HepG2 (cell line): ENCODE measurements at regions not wholly inside any gene's neighbourhood (a gene's known extent, or its start where the extent isn't known, plus 50 kb on each side); places are given as distances from the start of the nearest gene placed in this dataset.

Experiments
- ATAC-seq: fragments of 200-7000 bp; cut with Tn5 transposase; 3 replicates; pipeline ENCODE4 v1.9.1; 2020; ENCODE audit warnings: mild to moderate bottlenecking, moderate library complexity
- BruUV-seq: library from RNA; stranded (reverse); fragments of 400-500 nt; replicated peaks from 2 replicates; lab custom pipeline; 2021; lab: Mats Ljungman, UMichigan
- CTCF ChIA-PET: fragments of 300-600 bp; formaldehyde crosslinking; extraction: SDS; loops from one replicate; lab custom pipeline; 2021; ENCODE audit warnings: low total read pairs, inconsistent platforms, low intra/inter-chr PET ratio; lab: Yijun Ruan, JAX
- POLR2A ChIA-PET: fragments of 350-600 bp; sonication (Branson Sonifier 250); formaldehyde crosslinking; loops from one replicate; lab custom pipeline; 2020; ENCODE audit warnings: antibody characterized with exemption, inconsistent platforms; lab: Yijun Ruan, JAX
- DNase-seq: peaks from one replicate; pipeline ENCODE4 v3.0.0-alpha.2; 2015; ENCODE audit warnings: low spot score
- FAIRE-seq: peaks from 3 replicates; lab custom pipeline; 2011; peaks lifted over from hg19 to GRCh38; lab: Jason Lieb, UNC
- H2AFZ ChIP-seq: one replicate; pipeline ENCODE4 v1.6.1; 2011; ENCODE audit warnings: low read length, inconsistent platforms
- H3K27ac ChIP-seq: fragments of 300-600 bp; 3 replicates; pipeline ENCODE4 v1.8.0; 2011; ENCODE audit warnings: mixed run types, mild to moderate bottlenecking, mixed read lengths, low read length, inconsistent platforms; ENCODE audit not compliant: insufficient read depth; ENCODE audit errors: extremely low read length
- H3K27me3 ChIP-seq, 2 experiments: fragments of 200-600 bp in 1 of 2; 2 replicates in 1 of 2; 3 replicates in 1 of 2; pipeline versions ENCODE4 v1.6.0 to v1.8.0; 2011; ENCODE audit warnings: low read length in 2 of 2, mild to moderate bottlenecking in 2 of 2, moderate library complexity in 2 of 2, inconsistent platforms in 1 of 2; ENCODE audit not compliant: insufficient read depth in 2 of 2, control insufficient read depth in 1 of 2
- H3K36me3 ChIP-seq, 2 experiments: fragments of 200-600 bp in 1 of 2; replicated peaks in 1 of 2; 2 replicates in 1 of 2; 3 replicates in 1 of 2; pipeline versions ENCODE4 v1.5.1 to v1.8.0; 2011; ENCODE audit warnings: low read length in 2 of 2, inconsistent platforms in 1 of 2; ENCODE audit not compliant: insufficient read depth in 2 of 2, control insufficient read depth in 1 of 2
- H3K4me1 ChIP-seq: 2 replicates; pipeline ENCODE4 v1.5.1; 2012; ENCODE audit warnings: low read length, inconsistent platforms; ENCODE audit not compliant: insufficient read depth
- H3K4me2 ChIP-seq: 2 replicates; pipeline ENCODE4 v1.6.0; 2011; ENCODE audit warnings: low read depth, low read length, inconsistent platforms
- H3K4me3 ChIP-seq, 3 experiments: fragments of 200-600 bp in 1 of 3; sonication (generic), shearing (Covaris generic) in 1 of 3; replicated peaks in 1 of 3; 2 replicates each; pipeline ENCODE4 v1.5.1; 2011 to 2016; ENCODE audit warnings: low read length in 3 of 3, inconsistent platforms in 2 of 3, low read depth in 2 of 3, mild to moderate bottlenecking in 2 of 3, control low read depth in 1 of 3, mixed read lengths in 1 of 3; ENCODE audit not compliant: insufficient read depth in 1 of 3
- H3K79me2 ChIP-seq: one replicate; pipeline ENCODE4 v1.6.1; 2011; ENCODE audit warnings: low read length, inconsistent platforms; ENCODE audit not compliant: insufficient read depth
- H3K9ac ChIP-seq: 2 replicates; pipeline ENCODE4 v1.6.0; 2011; ENCODE audit warnings: mild to moderate bottlenecking, low read depth, low read length, inconsistent platforms; ENCODE audit not compliant: insufficient read depth
- H3K9me3 ChIP-seq: 2 replicates; pipeline ENCODE4 v1.5.1; 2012; ENCODE audit warnings: mild to moderate bottlenecking, low read length
- H4K20me1 ChIP-seq: 2 replicates; pipeline ENCODE4 v1.6.0; 2011; ENCODE audit warnings: inconsistent platforms, mild to moderate bottlenecking, low read length, moderate library complexity; ENCODE audit not compliant: insufficient read depth
- DZIP1 ChIP-seq: sonication (generic); formaldehyde crosslinking; IDR thresholded peaks from 2 replicates; pipeline ENCODE4 v1.5.0; 2020; ENCODE audit warnings: mild to moderate bottlenecking, missing genetic modification reagents
- GZF1 ChIP-seq: sonication (generic); formaldehyde crosslinking; IDR thresholded peaks from 2 replicates; pipeline ENCODE4 v1.5.1; 2020; ENCODE audit warnings: mild to moderate bottlenecking, missing genetic modification reagents
- NFE2L1 ChIP-seq: sonication (generic); formaldehyde crosslinking; IDR thresholded peaks from 2 replicates; pipeline ENCODE4 v1.4.0; 2020; ENCODE audit warnings: missing genetic modification reagents, mild to moderate bottlenecking, borderline replicate concordance
- SNAPC2 ChIP-seq: sonication (generic); formaldehyde crosslinking; IDR thresholded peaks from 2 replicates; pipeline ENCODE4 v1.8.1; 2022; ENCODE audit warnings: mild to moderate bottlenecking, missing genetic modification reagents
- ZFAT ChIP-seq: sonication (generic); formaldehyde crosslinking; conservative IDR thresholded peaks from 2 replicates; pipeline ENCODE4 v1.8.1; 2023; ENCODE audit warnings: missing genetic modification reagents, inconsistent platforms
- ZNF292 ChIP-seq: sonication (generic); formaldehyde crosslinking; IDR thresholded peaks from 2 replicates; pipeline ENCODE4 v1.8.1; 2022; ENCODE audit warnings: mild to moderate bottlenecking, low read depth, missing genetic modification reagents, borderline replicate concordance
- ZNF337 ChIP-seq: sonication (generic); formaldehyde crosslinking; IDR thresholded peaks from 2 replicates; pipeline ENCODE4 v1.5.1; 2020; ENCODE audit warnings: missing genetic modification reagents, low read depth, mild to moderate bottlenecking, borderline replicate concordance
- ZNF660 ChIP-seq: sonication (generic); formaldehyde crosslinking; IDR thresholded peaks from 2 replicates; pipeline ENCODE4 v1.5.1; 2020; ENCODE audit warnings: mild to moderate bottlenecking, low read depth, missing genetic modification reagents, borderline replicate concordance
- ZSCAN29 ChIP-seq: sonication (generic); formaldehyde crosslinking; conservative IDR thresholded peaks from 2 replicates; pipeline ENCODE4 v1.4.0; 2020; ENCODE audit warnings: mild to moderate bottlenecking, missing genetic modification reagents
- WGBS: methylation state at CpG from one replicate; pipeline ENCODE4 v1.1.6; 2017; ENCODE audit warnings: low lambda C conversion rate; 5-methylcytosine and 5-hydroxymethylcytosine counted together
- in situ Hi-C: cut with HindIII; loops from 2 replicates; pipeline ENCODE4 v1.10.0; 2017; ENCODE audit warnings: low pct_unique_long_range_greater_than_20kb; ENCODE audit not compliant: extremely low pct_ligation_motif_present
- intact Hi-C: fragments of 100-400 bp; cut with micrococcal nuclease; formaldehyde crosslinking; loops from one replicate; pipeline ENCODE4 v1.10.0; 2022; ENCODE audit not compliant: unreplicated experiment
- TF ChIP-seq, protein P1 (sequence below): fragments of 450-650 bp; IDR thresholded peaks from 2 replicates; pipeline ENCODE4 v1.6.1; 2017; ENCODE audit warnings: mild to moderate bottlenecking
- TF ChIP-seq, protein P2 (sequence below): sonication (generic); formaldehyde crosslinking; conservative IDR thresholded peaks from 2 replicates; pipeline ENCODE4 v1.8.0; 2022; ENCODE audit warnings: missing genetic modification reagents

DNA sequence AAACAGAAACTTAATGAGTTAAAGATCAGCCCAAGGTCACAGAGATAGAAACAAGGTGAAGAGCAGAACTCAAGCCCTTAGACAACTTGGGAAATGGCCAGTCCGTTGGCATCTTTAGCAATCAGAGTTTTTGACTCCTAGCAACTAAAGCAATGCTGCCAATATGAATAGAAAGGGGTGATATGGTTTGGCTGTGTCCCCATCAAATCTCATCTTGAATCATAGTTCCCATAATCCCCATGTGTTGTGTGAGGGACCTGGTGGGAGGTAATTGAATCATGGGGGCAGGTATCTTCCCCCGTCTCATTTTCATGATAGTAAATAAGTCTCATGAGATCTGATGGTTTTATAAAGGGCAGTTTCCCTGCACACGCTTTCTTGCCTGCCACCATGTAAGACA is 170.2 kb downstream of the DDX1 start:
- ChIA-PET CTCF (no interaction called here), POLR2A (no interaction called here)
- H2AFZ ChIP-seq, result no peak overlapping the region
- no peak overlapping the region for H3K4me3 ChIP-seq
- H3K79me2 ChIP-seq, result no peaks in the 10 kb centered on the region
- no peak for TF ChIP-seq ZFAT (CRISPR knock-in tag)
- no peak for TF ChIP-seq ZNF292 (CRISPR knock-in tag)
- no peak for TF ChIP-seq SNAPC2 (CRISPR knock-in tag)
- no peak for TF ChIP-seq ZSCAN29
- TF ChIP-seq GZF1, result no peak
- TF ChIP-seq, protein P1, sequence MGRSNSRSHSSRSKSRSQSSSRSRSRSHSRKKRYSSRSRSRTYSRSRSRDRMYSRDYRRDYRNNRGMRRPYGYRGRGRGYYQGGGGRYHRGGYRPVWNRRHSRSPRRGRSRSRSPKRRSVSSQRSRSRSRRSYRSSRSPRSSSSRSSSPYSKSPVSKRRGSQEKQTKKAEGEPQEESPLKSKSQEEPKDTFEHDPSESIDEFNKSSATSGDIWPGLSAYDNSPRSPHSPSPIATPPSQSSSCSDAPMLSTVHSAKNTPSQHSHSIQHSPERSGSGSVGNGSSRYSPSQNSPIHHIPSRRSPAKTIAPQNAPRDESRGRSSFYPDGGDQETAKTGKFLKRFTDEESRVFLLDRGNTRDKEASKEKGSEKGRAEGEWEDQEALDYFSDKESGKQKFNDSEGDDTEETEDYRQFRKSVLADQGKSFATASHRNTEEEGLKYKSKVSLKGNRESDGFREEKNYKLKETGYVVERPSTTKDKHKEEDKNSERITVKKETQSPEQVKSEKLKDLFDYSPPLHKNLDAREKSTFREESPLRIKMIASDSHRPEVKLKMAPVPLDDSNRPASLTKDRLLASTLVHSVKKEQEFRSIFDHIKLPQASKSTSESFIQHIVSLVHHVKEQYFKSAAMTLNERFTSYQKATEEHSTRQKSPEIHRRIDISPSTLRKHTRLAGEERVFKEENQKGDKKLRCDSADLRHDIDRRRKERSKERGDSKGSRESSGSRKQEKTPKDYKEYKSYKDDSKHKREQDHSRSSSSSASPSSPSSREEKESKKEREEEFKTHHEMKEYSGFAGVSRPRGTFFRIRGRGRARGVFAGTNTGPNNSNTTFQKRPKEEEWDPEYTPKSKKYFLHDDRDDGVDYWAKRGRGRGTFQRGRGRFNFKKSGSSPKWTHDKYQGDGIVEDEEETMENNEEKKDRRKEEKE, result no peak
- TF ChIP-seq, protein P2, sequence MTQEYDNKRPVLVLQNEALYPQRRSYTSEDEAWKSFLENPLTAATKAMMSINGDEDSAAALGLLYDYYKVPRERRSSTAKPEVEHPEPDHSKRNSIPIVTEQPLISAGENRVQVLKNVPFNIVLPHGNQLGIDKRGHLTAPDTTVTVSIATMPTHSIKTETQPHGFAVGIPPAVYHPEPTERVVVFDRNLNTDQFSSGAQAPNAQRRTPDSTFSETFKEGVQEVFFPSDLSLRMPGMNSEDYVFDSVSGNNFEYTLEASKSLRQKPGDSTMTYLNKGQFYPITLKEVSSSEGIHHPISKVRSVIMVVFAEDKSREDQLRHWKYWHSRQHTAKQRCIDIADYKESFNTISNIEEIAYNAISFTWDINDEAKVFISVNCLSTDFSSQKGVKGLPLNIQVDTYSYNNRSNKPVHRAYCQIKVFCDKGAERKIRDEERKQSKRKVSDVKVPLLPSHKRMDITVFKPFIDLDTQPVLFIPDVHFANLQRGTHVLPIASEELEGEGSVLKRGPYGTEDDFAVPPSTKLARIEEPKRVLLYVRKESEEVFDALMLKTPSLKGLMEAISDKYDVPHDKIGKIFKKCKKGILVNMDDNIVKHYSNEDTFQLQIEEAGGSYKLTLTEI (CRISPR knock-in tag), result no peak
- TF ChIP-seq ZNF337, result no peak
- TF ChIP-seq ZNF660 (CRISPR knock-in tag), result no peak
- TF ChIP-seq NFE2L1 (CRISPR knock-in tag), result no peak
- no peak for TF ChIP-seq DZIP1 (CRISPR knock-in tag)
- peaks cover 16% of the 10 kb centered on the region; the same call in 1 of the 2 replicates for H4K20me1 ChIP-seq
- in situ Hi-C loops, result no loop called here
- BruUV-seq, result no TSS peak
- no peak overlapping the region for H3K27ac ChIP-seq
- peaks cover 13% of the 10 kb centered on the region for H3K4me1 ChIP-seq
- H3K27me3 ChIP-seq, result peaks cover 12 to 85% of the 10 kb centered on the region in 2 experiments; a peak in 4 of 5 replicates
- intact Hi-C loops, result no loop called here
- DNase-seq, result no peak
- H3K4me2 ChIP-seq, result no peak overlapping the region
- H3K36me3 ChIP-seq, result no peaks in the 10 kb centered on the region
- FAIRE-seq, result no peak
- no peak for ATAC-seq
- 58% methylated on average over 3 of the region's 3 CpGs for whole genome bisulfite sequencing
- H3K9ac ChIP-seq, result no peak overlapping the region
- H3K9me3 ChIP-seq, result no peaks in the 10 kb centered on the region
